Left ventricle myocardium inferior (tissue), 1 donor: ENCODE measurements at regions not wholly inside any gene's neighbourhood (a gene's known extent, or its start where the extent isn't known, plus 50 kb on each side); places are given as distances from the start of the nearest gene placed in this dataset.

Source experiments
- DNase-seq: peaks from one replicate; pipeline ENCODE4 v3.0.0-alpha.2; 2020
- H3K27ac ChIP-seq: fragments of 200-600 bp; replicated peaks from 2 replicates; pipeline ENCODE4 v1.8.0; 2021
- H3K27me3 ChIP-seq: fragments of 200-600 bp; 2 replicates; pipeline ENCODE4 v1.8.0; 2021; ENCODE audit warnings: low read depth
- H3K36me3 ChIP-seq: fragments of 200-600 bp; 2 replicates; pipeline ENCODE4 v1.8.0; 2021
- H3K4me1 ChIP-seq: fragments of 200-600 bp; 2 replicates; pipeline ENCODE4 v1.8.0; 2021
- H3K4me3 ChIP-seq: fragments of 200-600 bp; 2 replicates; pipeline ENCODE4 v1.8.0; 2021; ENCODE audit warnings: mild to moderate bottlenecking, moderate library complexity
- H3K9me3 ChIP-seq: fragments of 200-600 bp; replicated peaks from 2 replicates; pipeline ENCODE4 v1.8.0; 2021
- CTCF ChIP-seq: fragments of 200-600 bp; IDR thresholded peaks from 2 replicates; pipeline ENCODE4 v1.8.0; 2021; ENCODE audit warnings: antibody characterized with exemption, mild to moderate bottlenecking, borderline replicate concordance
- intact Hi-C: fragments of 100-400 bp; cut with micrococcal nuclease; formaldehyde crosslinking; loops from one replicate; pipeline ENCODE4 v1.11.0; 2022
- donor health status: DM: no; HTN: yes; CAD: no; lungs with severe emphysema.

- H3K4me1 ChIP-seq = no peaks in the 10 kb centered on the region
- no peaks in the 10 kb centered on the region for H3K36me3 ChIP-seq
- no peak for DNase-seq
- no peak overlapping the region for H3K4me3 ChIP-seq
- no peak overlapping the region for H3K27ac ChIP-seq
- no peak for TF ChIP-seq CTCF
- H3K27me3 ChIP-seq = peaks cover 51% of the 10 kb centered on the region
- H3K9me3 ChIP-seq = peaks cover 5% of the 10 kb centered on the region
- intact Hi-C loops = no loop called here
These were observed 989.3 kb downstream of the BRD1 start for GRCh38 chr22:48838376-48838775.

GRCh38 chr22:48837341-48837935, 990.2 kb downstream of the BRD1 start:
- DNase-seq = no peak
- H3K4me1 ChIP-seq = no peaks in the 10 kb centered on the region
- no peak for TF ChIP-seq CTCF
- no peaks in the 10 kb centered on the region for H3K36me3 ChIP-seq
- no peak overlapping the region for H3K4me3 ChIP-seq
- no peak overlapping the region for H3K27ac ChIP-seq
- intact Hi-C loops = no loop called here
- H3K27me3 ChIP-seq = peaks cover 51% of the 10 kb centered on the region
- H3K9me3 ChIP-seq = peaks cover 14% of the 10 kb centered on the region

- H3K36me3 ChIP-seq = no peaks in the 10 kb centered on the region
- H3K27me3 ChIP-seq = peaks cover 44% of the 10 kb centered on the region
- H3K9me3 ChIP-seq = peaks cover 20% of the 10 kb centered on the region
- intact Hi-C loops = no loop called here
- no peak for DNase-seq
- H3K27ac ChIP-seq = no peak overlapping the region
- no peak overlapping the region for H3K4me3 ChIP-seq
- no peaks in the 10 kb centered on the region for H3K4me1 ChIP-seq
- TF ChIP-seq CTCF = no peak
These were observed 990.9 kb downstream of the BRD1 start for GRCh38 chr22:48836673-48837340.

- intact Hi-C loops = no loop called here
- H3K36me3 ChIP-seq = no peaks in the 10 kb centered on the region
- H3K4me1 ChIP-seq = no peaks in the 10 kb centered on the region
- no peak overlapping the region for H3K4me3 ChIP-seq
- DNase-seq = no peak
- peaks cover 39% of the 10 kb centered on the region for H3K27me3 ChIP-seq
- peaks cover 28% of the 10 kb centered on the region for H3K9me3 ChIP-seq
- TF ChIP-seq CTCF = no peak
- no peak overlapping the region for H3K27ac ChIP-seq
These were observed 991.6 kb downstream of the BRD1 start for GRCh38 chr22:48835857-48836672.

GRCh38 chr22:48835364-48835763, 992.3 kb downstream of the BRD1 start:
- Histone ChIP-seq H3K4me1 (no peaks in the 10 kb centered on the region), H3K4me3 (no peak overlapping the region), H3K27me3 (peaks cover 35% of the 10 kb centered on the region), H3K9me3 (peaks cover 35% of the 10 kb centered on the region), H3K36me3 (no peaks in the 10 kb centered on the region), H3K27ac (no peak overlapping the region)
- no peak for TF ChIP-seq CTCF
- intact Hi-C loops = no loop called here
- DNase-seq = no peak
